NCI-H1105 (cell line): ENCODE measurements at regions not wholly inside any gene's neighbourhood (a gene's known extent, or its start where the extent isn't known, plus 50 kb on each side); places are given as distances from the start of the nearest gene placed in this dataset.
"Not testable (repeated sequence)": the region's sequence is repeated elsewhere in the genome, so short reads cannot be mapped to it uniquely, and the experiment has no call there.

Experiments
- DNase-seq: peaks from one replicate; lab custom pipeline; 2025; lab: John Stamatoyannopoulos, UW

GRCh38 chr20:53693262-53693871 lies 99.7 kb upstream of the ZNF217 start:
- DNase-seq: no peak

- no peak for DNase-seq
Measured at GRCh38 chr20:53692465-53693067, 98.9 kb upstream of the ZNF217 start.

- no peak for DNase-seq
Measured at GRCh38 chr20:53691811-53692192, 98.2 kb upstream of the ZNF217 start.

- DNase-seq: no peak
Measured at GRCh38 chr20:53691060-53691810, 97.6 kb upstream of the ZNF217 start.

GRCh38 chr20:53688085-53688484 lies 94.4 kb upstream of the ZNF217 start:
- no peak for DNase-seq

GRCh38 chr20:53685070-53685595 lies 91.5 kb upstream of the ZNF217 start:
- DNase-seq: no peak

GRCh38 chr20:53683506-53683905 lies 89.9 kb upstream of the ZNF217 start:
- DNase-seq: no peak

GRCh38 chr20:53681352-53682212 lies 87.9 kb upstream of the ZNF217 start:
- DNase-seq: no peak

GRCh38 chr20:53679597-53680309 lies 86.1 kb upstream of the ZNF217 start:
- DNase-seq: no peak

- no peak for DNase-seq
Measured at GRCh38 chr20:53678990-53679596, 85.5 kb upstream of the ZNF217 start.

GRCh38 chr20:53678315-53678989 lies 84.8 kb upstream of the ZNF217 start:
- DNase-seq: no peak

GRCh38 chr20:53677447-53678314 lies 84.0 kb upstream of the ZNF217 start:
- no peak for DNase-seq

GRCh38 chr20:53676987-53677386 lies 83.3 kb upstream of the ZNF217 start:
- DNase-seq: no peak

GRCh38 chr20:53676519-53676822 lies 82.8 kb upstream of the ZNF217 start:
- DNase-seq: no peak

GRCh38 chr20:53672484-53673129 lies 79.0 kb upstream of the ZNF217 start:
- no peak for DNase-seq

- no peak for DNase-seq
Measured at GRCh38 chr20:53671370-53671769, 77.7 kb upstream of the ZNF217 start.

- DNase-seq: not testable (repeated sequence)
Measured at GRCh38 chr20:53669517-53670313, 76.1 kb upstream of the ZNF217 start.

- DNase-seq: no peak
Measured at GRCh38 chr20:53668992-53669391, 75.4 kb upstream of the ZNF217 start.
